Heart left ventricle (tissue), 16 donors: ENCODE measurements at regions not wholly inside any gene's neighbourhood (a gene's known extent, or its start where the extent isn't known, plus 50 kb on each side); places are given as distances from the start of the nearest gene placed in this dataset.

ENCODE experiments used
- ATAC-seq, 4 donors: fragments of 200-7000 bp; cut with Tn5 transposase; one replicate each; pipeline ENCODE4 v1.9.1; 2020 to 2022; ENCODE audit warnings: moderate library complexity in 4 of 4, mild to moderate bottlenecking in 3 of 4, moderate number of reproducible peaks in 1 of 4
- DNase-seq, 5 donors: peaks; one replicate each; pipeline ENCODE4 v3.0.0-alpha.2; 2020
- H3K27ac ChIP-seq, 12 donors: fragments of 200-600 bp; sonication (generic) in 4 of 12; one replicate each; pipeline versions ENCODE4 v1.5.0 to v1.8.0; 2016 to 2022; ENCODE audit warnings: mild to moderate bottlenecking in 2 of 12
- H3K27me3 ChIP-seq, 9 donors: fragments of 200-600 bp; sonication (generic) in 2 of 9; one replicate each; pipeline versions ENCODE4 v1.5.1 to v1.8.0; 2016 to 2022; ENCODE audit warnings: mild to moderate bottlenecking in 3 of 9
- H3K36me3 ChIP-seq, 9 donors: fragments of 200-600 bp; sonication (generic) in 2 of 9; one replicate each; pipeline versions ENCODE4 v1.5.0 to v1.8.0; 2018 to 2022; ENCODE audit warnings: mild to moderate bottlenecking in 2 of 9
- H3K4me1 ChIP-seq, 12 donors: fragments of 200-600 bp; sonication (generic) in 4 of 12; one replicate each; pipeline versions ENCODE4 v1.5.0 to v1.8.0; 2016 to 2022; ENCODE audit warnings: mild to moderate bottlenecking in 3 of 12
- H3K4me3 ChIP-seq, 12 donors: fragments of 200-600 bp; sonication (generic) in 4 of 12; one replicate each; pipeline versions ENCODE4 v1.5.0 to v1.8.0; 2017 to 2022; ENCODE audit warnings: mild to moderate bottlenecking in 9 of 12, moderate library complexity in 4 of 12
- H3K9me3 ChIP-seq, 12 donors: fragments of 200-600 bp; sonication (generic) in 4 of 12; one replicate each; pipeline versions ENCODE4 v1.5.0 to v1.8.0; 2016 to 2022; ENCODE audit warnings: mild to moderate bottlenecking in 1 of 12
- CTCF ChIP-seq, 12 donors: fragments of 200-600 bp; sonication (generic) in 4 of 12; IDR thresholded peaks; one replicate each; pipeline versions ENCODE4 v1.5.0 to v1.8.0; 2018 to 2022; ENCODE audit warnings: antibody characterized with exemption in 12 of 12, mild to moderate bottlenecking in 5 of 12
- POLR2A ChIP-seq, 2 donors: fragments of 450-650 bp; IDR thresholded peaks; one replicate each; pipeline ENCODE4 v1.6.1; 2017; ENCODE audit warnings: antibody characterized with exemption in 2 of 2, mild to moderate bottlenecking in 2 of 2, moderate library complexity in 2 of 2
- WGBS, 4 donors: extraction: QIAGEN DNeasy Blood & Tissue Kit in 2 of 4; methylation state at CpG; one replicate each; pipeline versions ENCODE4 v1.1.5 to v1.1.7; 2013 to 2018; 5-methylcytosine and 5-hydroxymethylcytosine counted together
- intact Hi-C, 10 donors: fragments of 100-400 bp; cut with DNase I; formaldehyde crosslinking; loops; one replicate each; pipeline versions ENCODE4 v1.11.1 to v1.14.2; 2022
- donor health status: ischemic (EF 13 %, LVEDD 7.1; RV severe dilation, severe dysfunction).
- donor health status: healthy with polysubstance abuse.
- donor health status: DM: no; HTN: yes; CAD: no.
- donor health status: DM: no; HTN: no; CAD: no.
- donor health status: ischemic (EF 25% LVEDD 6.9; RV normal size, moderate dysfunction).
- donor health status: ischemic (EF 25% LVEDD 5.7; RV mildly dilated, moderate dysfunction).
- donor health status: healthy.
- donor health status: DM: yes; HTN: yes; CAD: no.
- donor health status: ischemic (EF 35%, LVEDD 5.7; RV mildly dilated, moderate dysfunction).
- donor health status: nonischemic (EF 11% LVEDD 7.7; RV severe dilation, severe dysfunction).
- donor health status: DM: yes; HTN: yes; CAD: no.
- donor health status: PGD.
- donor health status: ischemic (EF 29% LVEDD 5.4; RV normal size, mild dysfunction).
- donor health status: nonischemic (EF 23%, LVEDD 6.1; RV moderate dilation, normal function).

- Histone ChIP-seq H3K9me3 (peaks cover 0 to 4% (median 0%) of the 10 kb centered on the region in 12 donors), H3K27me3 (no peaks in the 10 kb centered on the region), H3K4me3 (no peak overlapping the region), H3K27ac (no peak overlapping the region), H3K4me1 (peaks cover 0 to 13% (median 0%) of the 10 kb centered on the region in 12 donors), H3K36me3 (no peaks in the 10 kb centered on the region)
- 64 to 95% (median 91%) methylated on average over 2 of the region's 2 CpGs for WGBS, 4 donors
- intact Hi-C loops, result loop anchor here in 2 of 10 donors (10.0 kb wide), 2 partner anchors 203 to 263 kb away; no protein-coding TSS in a partner anchor
- no peak for DNase-seq
- no peak for ATAC-seq
- TF ChIP-seq POLR2A (IDR thresholded peaks at IDR 0.05) (no peak), CTCF (IDR thresholded peaks at IDR 0.05) (no peak)
These were observed 192.9 kb downstream of the TFCP2L1 start for GRCh38 chr2:121092095-121092494.

- peaks cover 0 to 4% (median 0%) of the 10 kb centered on the region in 12 donors for H3K9me3 ChIP-seq
- no peak for DNase-seq
- intact Hi-C loops, result loop anchor here in 5 of 10 donors (2.0 to 10.0 kb wide), 4 partner anchors 201 to 265 kb away; no protein-coding TSS in a partner anchor
- no peaks in the 10 kb centered on the region for H3K36me3 ChIP-seq
- no peaks in the 10 kb centered on the region for H3K27me3 ChIP-seq
- H3K4me1 ChIP-seq, result peaks cover 0 to 8% (median 0%) of the 10 kb centered on the region in 12 donors
- H3K27ac ChIP-seq, result peak overlapping the region in 1 of 12 donors; percentile 41
- WGBS, 4 donors, result 34 to 62% (median 54%) methylated on average over 2 of the region's 2 CpGs
- peak in 1 of 4 donors; percentile 24 for ATAC-seq
- H3K4me3 ChIP-seq, result no peak overlapping the region
- TF ChIP-seq POLR2A (IDR thresholded peaks at IDR 0.05) (no peak), CTCF (IDR thresholded peaks at IDR 0.05) (no peak)
These were observed 191.3 kb downstream of the TFCP2L1 start for GRCh38 chr2:121093692-121094091.

- no peaks in the 10 kb centered on the region for H3K27me3 ChIP-seq
- no peak for ATAC-seq
- H3K4me1 ChIP-seq, result peaks cover 0 to 4% (median 0%) of the 10 kb centered on the region in 12 donors
- intact Hi-C loops, result loop anchor here in 5 of 10 donors (2.0 to 10.0 kb wide), 4 partner anchors 201 to 265 kb away; no protein-coding TSS in a partner anchor
- peak overlapping the region in 1 of 12 donors; percentile 37 for H3K27ac ChIP-seq
- H3K9me3 ChIP-seq, result peaks cover 0 to 4% (median 0%) of the 10 kb centered on the region in 12 donors
- 52 to 73% (median 58%) methylated on average over 3 of the region's 3 CpGs for WGBS, 4 donors
- no peak for DNase-seq
- H3K36me3 ChIP-seq, result no peaks in the 10 kb centered on the region
- H3K4me3 ChIP-seq, result no peak overlapping the region
- TF ChIP-seq POLR2A (IDR thresholded peaks at IDR 0.05) (no peak), CTCF (IDR thresholded peaks at IDR 0.05) (no peak)
These were observed 190.9 kb downstream of the TFCP2L1 start for GRCh38 chr2:121094101-121094500.

GRCh38 chr2:121094845-121095244 is 190.2 kb downstream of the TFCP2L1 start:
- Histone ChIP-seq H3K4me1 (peaks cover 0 to 7% (median 2%) of the 10 kb centered on the region in 12 donors), H3K27ac (no peak overlapping the region), H3K9me3 (peaks cover 0 to 4% (median 0%) of the 10 kb centered on the region in 12 donors), H3K36me3 (no peaks in the 10 kb centered on the region), H3K4me3 (no peak overlapping the region), H3K27me3 (no peaks in the 10 kb centered on the region)
- no peak for DNase-seq
- intact Hi-C loops, result loop anchor here (2.0 to 10.0 kb wide), 7 partner anchors 200 to 267 kb away; no protein-coding TSS in a partner anchor
- TF ChIP-seq POLR2A (IDR thresholded peaks at IDR 0.05) (no peak), CTCF (IDR thresholded peaks at IDR 0.05) (no peak)
- ATAC-seq, result no peak
- 78 to 87% (median 82%) methylated on average over 3 of the region's 3 CpGs for WGBS, 4 donors
